Loucy (cell line): ENCODE measurements at regions not wholly inside any gene's neighbourhood (a gene's known extent, or its start where the extent isn't known, plus 50 kb on each side); places are given as distances from the start of the nearest gene placed in this dataset.

Experiments used
- CTCF ChIP-seq: fragments of 200-600 bp; sonication (generic); conservative IDR thresholded peaks from 2 replicates; pipeline ENCODE4 v1.5.1; 2014; ENCODE audit warnings: mild to moderate bottlenecking, antibody characterized with exemption, low read length
- EZH2phosphoT487 ChIP-seq: fragments of 200-600 bp; IDR thresholded peaks from 2 replicates; pipeline ENCODE4 v1.6.1; 2018; ENCODE audit warnings: antibody characterized with exemption, mild to moderate bottlenecking, moderate library complexity, borderline replicate concordance

- no peak for TF ChIP-seq CTCF
- no peak for TF ChIP-seq EZH2phosphoT487
These were observed 411.1 kb downstream of the SOX2 start for GRCh38 chr3:182122779-182123178.
